OCI-LY7 (cell line): ENCODE measurements at regions not wholly inside any gene's neighbourhood (a gene's known extent, or its start where the extent isn't known, plus 50 kb on each side); places are given as distances from the start of the nearest gene placed in this dataset.

Experiments used
- CTCF ChIP-seq: fragments of 200-600 bp; sonication (generic); conservative IDR thresholded peaks from 2 replicates; pipeline ENCODE4 v1.5.1; 2014; ENCODE audit warnings: mild to moderate bottlenecking, antibody characterized with exemption, low read length, moderate library complexity, mixed read lengths
- EZH2phosphoT487 ChIP-seq: fragments of 200-600 bp; sonication (generic); IDR thresholded peaks from 2 replicates; pipeline ENCODE4 v1.6.1; 2018; ENCODE audit warnings: low read depth, borderline replicate concordance, mild to moderate bottlenecking, mixed run types, antibody characterized with exemption, low read length, moderate library complexity, mixed read lengths

DNA sequence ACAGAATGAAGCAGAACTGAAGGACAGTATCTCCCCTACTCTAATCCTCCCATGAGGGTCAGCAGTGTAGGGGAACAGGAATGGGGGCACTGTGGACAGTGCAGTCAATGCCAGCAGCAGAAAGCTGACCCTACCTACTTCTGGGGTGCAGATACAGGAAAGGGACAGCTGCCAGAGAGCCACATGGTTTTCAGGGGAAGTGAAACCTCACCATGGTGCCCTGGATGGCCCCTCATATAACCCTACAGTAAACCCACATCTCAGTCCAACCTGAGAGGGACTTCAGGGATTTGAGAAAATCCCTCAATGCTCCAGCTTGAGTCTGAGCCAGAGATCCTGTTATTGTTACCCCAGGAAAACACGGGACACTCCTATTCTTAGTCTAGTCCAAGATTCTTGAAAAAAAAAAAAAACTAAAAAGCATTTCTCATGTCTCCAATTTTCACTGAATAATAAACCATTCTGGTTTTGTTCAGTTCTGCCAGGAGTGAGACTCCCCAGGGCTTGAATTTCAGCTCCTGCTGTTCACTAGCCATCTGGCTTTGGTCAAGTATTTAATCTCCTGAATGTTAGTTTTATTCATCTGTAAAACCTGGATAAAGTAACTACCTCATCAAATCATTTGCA is 511.6 kb upstream of the ARGLU1 start:
- TF ChIP-seq CTCF (no peak), EZH2phosphoT487 (no peak)
